ENCODE measurements at regions not wholly inside any gene's neighbourhood (a gene's known extent, or its start where the extent isn't known, plus 50 kb on each side); places are given as distances from the start of the nearest gene placed in this dataset.

DNA sequence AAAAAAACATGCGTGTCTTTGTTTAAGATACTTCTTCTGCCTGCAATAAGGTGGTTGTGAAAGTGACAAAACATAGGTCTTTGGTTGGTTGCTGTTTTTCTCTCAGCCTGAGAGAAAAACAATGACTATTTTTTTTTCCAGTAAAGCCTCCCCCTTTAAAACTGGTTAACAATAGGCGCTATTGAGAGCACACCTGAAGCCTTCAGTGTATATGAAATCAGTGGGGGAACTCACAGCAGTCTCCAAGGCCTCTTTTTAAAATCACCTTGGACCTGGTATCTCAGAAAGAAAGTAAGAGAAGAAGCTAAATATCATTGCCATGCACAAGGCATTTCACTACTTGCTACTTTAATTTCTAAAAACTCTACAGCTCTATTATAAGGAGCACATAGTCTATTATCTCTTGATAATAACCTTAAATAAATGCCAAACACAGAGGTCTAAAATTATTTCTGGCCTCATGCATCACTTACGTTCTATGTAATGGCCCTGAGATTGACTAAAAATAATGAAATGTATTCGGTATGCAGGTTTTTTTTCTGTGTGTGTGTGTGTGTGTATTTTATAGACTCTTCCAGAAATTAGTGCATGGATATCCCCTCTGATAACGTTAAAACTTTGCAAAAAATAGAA, 544.4 kb downstream of the TDRD15 start:
- Histone ChIP-seq H3K9me3 (no peaks in the 10 kb centered on the region), H3K36me3 (no peaks in the 10 kb centered on the region), H3K27ac (no peak overlapping the region), H3K4me1 (replicated peaks) (no peaks in the 10 kb centered on the region), H3K4me3 (no peak overlapping the region), H3K27me3 (replicated peaks; ENCODE audit: insufficient read depth) (no peaks in the 10 kb centered on the region)
- no peak for DNase-seq (ENCODE audit: low spot score)
- 81% methylated on average over 5 of the region's 5 CpGs for WGBS
- intact Hi-C loops (cut with DNase I): no loop called here
- TF ChIP-seq, protein P1, sequence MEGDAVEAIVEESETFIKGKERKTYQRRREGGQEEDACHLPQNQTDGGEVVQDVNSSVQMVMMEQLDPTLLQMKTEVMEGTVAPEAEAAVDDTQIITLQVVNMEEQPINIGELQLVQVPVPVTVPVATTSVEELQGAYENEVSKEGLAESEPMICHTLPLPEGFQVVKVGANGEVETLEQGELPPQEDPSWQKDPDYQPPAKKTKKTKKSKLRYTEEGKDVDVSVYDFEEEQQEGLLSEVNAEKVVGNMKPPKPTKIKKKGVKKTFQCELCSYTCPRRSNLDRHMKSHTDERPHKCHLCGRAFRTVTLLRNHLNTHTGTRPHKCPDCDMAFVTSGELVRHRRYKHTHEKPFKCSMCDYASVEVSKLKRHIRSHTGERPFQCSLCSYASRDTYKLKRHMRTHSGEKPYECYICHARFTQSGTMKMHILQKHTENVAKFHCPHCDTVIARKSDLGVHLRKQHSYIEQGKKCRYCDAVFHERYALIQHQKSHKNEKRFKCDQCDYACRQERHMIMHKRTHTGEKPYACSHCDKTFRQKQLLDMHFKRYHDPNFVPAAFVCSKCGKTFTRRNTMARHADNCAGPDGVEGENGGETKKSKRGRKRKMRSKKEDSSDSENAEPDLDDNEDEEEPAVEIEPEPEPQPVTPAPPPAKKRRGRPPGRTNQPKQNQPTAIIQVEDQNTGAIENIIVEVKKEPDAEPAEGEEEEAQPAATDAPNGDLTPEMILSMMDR (IDR thresholded peaks at IDR 0.05): no peak
- TF ChIP-seq POLR2A (IDR thresholded peaks at IDR 0.05): no peak
- TF ChIP-seq POLR2AphosphoS5 (IDR thresholded peaks at IDR 0.05): no peak

DNA sequence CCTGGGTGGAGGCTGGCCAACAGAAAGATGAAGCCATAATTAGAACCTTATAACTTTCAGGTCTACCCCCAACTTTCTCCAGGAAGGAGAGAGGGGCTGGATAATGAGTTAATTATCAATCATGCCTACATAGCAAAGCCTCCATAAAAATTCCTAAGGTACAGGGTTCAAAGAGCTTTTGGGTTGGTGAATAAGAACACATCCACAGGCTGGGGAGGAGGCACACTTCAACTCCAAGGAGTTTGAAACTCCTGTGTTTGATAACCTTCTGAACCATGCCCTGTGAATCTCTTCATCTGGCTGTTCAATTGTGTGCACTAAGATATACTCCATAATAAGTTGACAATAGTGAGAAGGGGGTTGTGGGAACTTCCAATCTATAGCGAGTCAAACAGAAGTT, 552.3 kb downstream of the TDRD15 start:
- intact Hi-C loops (cut with DNase I): no loop called here
- no peaks in the 10 kb centered on the region for H3K27me3 ChIP-seq (replicated peaks; ENCODE audit: insufficient read depth)
- no peaks in the 10 kb centered on the region for H3K9me3 ChIP-seq
- no peak overlapping the region for H3K27ac ChIP-seq
- TF ChIP-seq, protein P1 (IDR thresholded peaks at IDR 0.05): no peak
- TF ChIP-seq POLR2AphosphoS5 (IDR thresholded peaks at IDR 0.05) (no peak), POLR2A (IDR thresholded peaks at IDR 0.05) (no peak)
- H3K4me1 ChIP-seq (replicated peaks): no peaks in the 10 kb centered on the region
- H3K36me3 ChIP-seq: no peaks in the 10 kb centered on the region
- no peak overlapping the region for H3K4me3 ChIP-seq
- 80% methylated on average over 1 of the region's 1 CpG for WGBS
- no peak for DNase-seq (ENCODE audit: low spot score)

DNA sequence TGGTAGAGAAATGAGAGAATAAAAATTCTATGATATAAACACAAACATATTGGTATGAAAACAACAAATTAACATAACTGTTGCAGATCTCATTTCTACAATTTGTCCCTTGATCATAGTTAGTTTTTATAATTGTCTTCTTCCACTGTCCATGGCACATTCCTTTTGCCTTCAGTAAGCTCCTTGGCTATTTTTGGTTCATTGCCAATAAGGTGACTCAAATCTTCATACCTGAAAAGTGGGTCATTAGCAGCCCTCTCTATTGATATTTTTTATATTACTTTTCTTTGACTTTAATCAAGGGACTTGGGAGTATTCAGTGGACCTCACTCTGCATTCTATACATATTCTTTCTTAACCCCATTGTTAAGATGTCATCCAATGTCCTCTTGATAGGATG, 552.9 kb downstream of the TDRD15 start:
- Histone ChIP-seq H3K36me3 (no peaks in the 10 kb centered on the region), H3K4me3 (no peak overlapping the region), H3K27me3 (replicated peaks; ENCODE audit: insufficient read depth) (no peaks in the 10 kb centered on the region), H3K9me3 (no peaks in the 10 kb centered on the region), H3K27ac (no peak overlapping the region), H3K4me1 (replicated peaks) (no peaks in the 10 kb centered on the region)
- intact Hi-C loops (cut with DNase I): no loop called here
- TF ChIP-seq POLR2AphosphoS5 (IDR thresholded peaks at IDR 0.05): no peak
- TF ChIP-seq, protein P1 (IDR thresholded peaks at IDR 0.05): no peak
- no peak for TF ChIP-seq POLR2A (IDR thresholded peaks at IDR 0.05)
- no peak for DNase-seq (ENCODE audit: low spot score)

DNA sequence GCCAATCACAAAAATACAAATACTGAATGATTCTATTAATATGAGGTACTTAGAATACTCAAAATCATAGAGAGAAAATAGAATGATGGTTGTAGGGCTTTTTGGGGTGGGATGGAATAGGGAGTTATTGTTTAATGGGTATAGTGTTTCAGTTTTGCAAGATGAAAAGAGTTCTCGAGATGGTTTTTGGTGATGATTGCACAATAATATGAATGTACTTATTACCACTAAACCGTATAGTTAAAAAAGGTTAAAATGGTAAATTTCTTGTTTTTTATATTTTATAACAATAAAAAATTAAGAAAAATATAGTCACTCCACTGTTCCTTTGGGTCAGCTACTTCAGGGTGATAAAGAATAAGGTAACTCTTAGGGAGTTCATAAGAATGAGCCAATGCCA, 560.1 kb downstream of the TDRD15 start:
- intact Hi-C loops (cut with DNase I): no loop called here
- Histone ChIP-seq H3K36me3 (no peaks in the 10 kb centered on the region), H3K9me3 (no peaks in the 10 kb centered on the region), H3K27me3 (replicated peaks; ENCODE audit: insufficient read depth) (no peaks in the 10 kb centered on the region), H3K27ac (no peak overlapping the region), H3K4me3 (no peak overlapping the region), H3K4me1 (replicated peaks) (no peaks in the 10 kb centered on the region)
- DNase-seq (ENCODE audit: low spot score): no peak
- TF ChIP-seq POLR2A (IDR thresholded peaks at IDR 0.05) (no peak), POLR2AphosphoS5 (IDR thresholded peaks at IDR 0.05) (no peak)
- TF ChIP-seq, protein P1 (IDR thresholded peaks at IDR 0.05): no peak
- WGBS: 88% methylated on average over 2 of the region's 2 CpGs

DNA sequence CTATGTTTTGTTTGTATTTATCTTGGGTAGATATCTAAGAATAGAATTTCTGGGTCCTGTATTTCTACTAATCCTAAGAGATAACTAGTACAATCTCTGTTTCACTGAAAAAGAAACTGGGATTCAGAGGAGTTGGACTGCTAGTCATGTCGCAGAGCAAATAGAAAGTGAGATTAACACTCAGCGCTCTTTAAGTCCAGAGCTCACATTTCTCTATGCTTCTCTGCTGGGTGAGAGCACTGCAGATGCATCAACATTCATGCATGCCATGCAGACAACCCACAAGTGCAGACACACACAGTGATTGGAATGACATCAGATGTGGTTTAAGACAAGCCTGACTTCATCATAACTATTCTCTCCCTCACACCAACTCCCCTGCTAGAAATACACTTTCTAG, 563.8 kb downstream of the TDRD15 start:
- no peak for DNase-seq (ENCODE audit: low spot score)
- Histone ChIP-seq H3K4me3 (no peak overlapping the region), H3K27ac (no peak overlapping the region), H3K27me3 (replicated peaks; ENCODE audit: insufficient read depth) (no peaks in the 10 kb centered on the region), H3K36me3 (no peaks in the 10 kb centered on the region), H3K4me1 (replicated peaks) (no peaks in the 10 kb centered on the region), H3K9me3 (no peaks in the 10 kb centered on the region)
- TF ChIP-seq POLR2A (IDR thresholded peaks at IDR 0.05) (no peak), POLR2AphosphoS5 (IDR thresholded peaks at IDR 0.05) (no peak)
- TF ChIP-seq, protein P1 (IDR thresholded peaks at IDR 0.05): no peak
- intact Hi-C loops (cut with DNase I): no loop called here
- 91% methylated on average over 2 of the region's 2 CpGs for WGBS
